Spleen (tissue), 7 donors: ENCODE measurements at regions not wholly inside any gene's neighbourhood (a gene's known extent, or its start where the extent isn't known, plus 50 kb on each side); places are given as distances from the start of the nearest gene placed in this dataset.
"Not testable (repeated sequence)": the region's sequence is repeated elsewhere in the genome, so short reads cannot be mapped to it uniquely, and the experiment has no call there.

Experiments used
- POLR2A ChIP-seq, 3 donors: fragments of 450-650 bp; IDR thresholded peaks; one replicate each; pipeline ENCODE4 v1.5.1; 2017; ENCODE audit warnings: antibody characterized with exemption in 3 of 3, mild to moderate bottlenecking in 1 of 3
- POLR2AphosphoS5 ChIP-seq, 3 donors: sonication (generic); formaldehyde crosslinking; IDR thresholded peaks; one replicate each; pipeline ENCODE4 v1.5.1; 2017; ENCODE audit warnings: antibody characterized with exemption in 3 of 3
- TF ChIP-seq, protein P1 (sequence below), 11 experiments: fragments of 200-600 bp in 7 of 11; fragments of 450-650 bp in 4 of 11; sonication (generic) in 4 of 11; IDR thresholded peaks in 8 of 11; conservative IDR thresholded peaks in 3 of 11; 1 replicate in 7 of 11; 2 replicates in 4 of 11; pipeline versions ENCODE4 v1.4.0 to v1.8.0; 2016 to 2021; ENCODE audit warnings: antibody characterized with exemption in 11 of 11, inconsistent platforms in 4 of 11, mild to moderate bottlenecking in 1 of 11
- donor health status: DM: no; HTN: no; CAD: no; lungs with moderate emphysema.
- donor health status: DM: no; HTN: no; CAD: no.
- donor health status: DM: no; HTN: no; CAD: no.

DNA sequence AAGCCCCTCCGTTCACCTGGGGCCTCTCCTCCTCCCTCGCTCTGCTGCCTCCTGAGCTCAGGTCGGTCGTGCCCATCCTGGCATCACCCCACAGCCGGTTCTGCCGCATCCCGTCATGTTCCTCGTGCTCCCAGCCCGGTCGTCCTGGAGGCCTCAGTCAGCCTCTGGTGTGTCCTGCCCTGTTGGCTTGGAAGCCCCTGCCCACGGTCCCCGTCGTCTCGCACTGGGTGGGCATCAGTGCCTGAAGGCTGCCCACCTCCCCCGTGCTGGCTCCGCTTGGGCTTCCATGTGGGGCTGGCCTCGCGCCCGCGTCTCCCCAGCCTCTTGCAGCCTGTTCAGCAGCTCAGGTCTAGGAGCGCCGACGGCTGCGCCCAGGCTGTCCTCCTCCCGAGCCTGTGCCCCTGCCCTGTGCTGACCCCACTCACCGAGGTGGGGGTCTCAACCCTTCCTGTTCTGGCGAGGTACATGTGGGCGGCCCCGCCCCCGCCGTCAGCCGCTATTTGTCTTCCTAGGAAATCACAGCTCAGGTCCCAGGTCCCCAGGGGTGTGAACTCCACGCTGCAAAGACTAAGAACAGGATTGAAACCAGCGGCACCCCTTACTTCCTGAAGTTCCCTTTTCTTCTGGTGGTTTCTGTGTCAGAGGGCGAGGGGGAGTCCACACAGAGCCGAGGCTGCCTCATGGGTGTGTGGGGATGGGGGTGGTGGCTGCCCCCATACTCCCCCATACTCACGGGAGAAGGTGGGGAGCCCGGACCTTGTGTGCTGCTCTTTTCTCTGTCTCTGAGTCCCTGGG lies 102.9 kb downstream of the TMEM121 start:
- TF ChIP-seq, protein P1, sequence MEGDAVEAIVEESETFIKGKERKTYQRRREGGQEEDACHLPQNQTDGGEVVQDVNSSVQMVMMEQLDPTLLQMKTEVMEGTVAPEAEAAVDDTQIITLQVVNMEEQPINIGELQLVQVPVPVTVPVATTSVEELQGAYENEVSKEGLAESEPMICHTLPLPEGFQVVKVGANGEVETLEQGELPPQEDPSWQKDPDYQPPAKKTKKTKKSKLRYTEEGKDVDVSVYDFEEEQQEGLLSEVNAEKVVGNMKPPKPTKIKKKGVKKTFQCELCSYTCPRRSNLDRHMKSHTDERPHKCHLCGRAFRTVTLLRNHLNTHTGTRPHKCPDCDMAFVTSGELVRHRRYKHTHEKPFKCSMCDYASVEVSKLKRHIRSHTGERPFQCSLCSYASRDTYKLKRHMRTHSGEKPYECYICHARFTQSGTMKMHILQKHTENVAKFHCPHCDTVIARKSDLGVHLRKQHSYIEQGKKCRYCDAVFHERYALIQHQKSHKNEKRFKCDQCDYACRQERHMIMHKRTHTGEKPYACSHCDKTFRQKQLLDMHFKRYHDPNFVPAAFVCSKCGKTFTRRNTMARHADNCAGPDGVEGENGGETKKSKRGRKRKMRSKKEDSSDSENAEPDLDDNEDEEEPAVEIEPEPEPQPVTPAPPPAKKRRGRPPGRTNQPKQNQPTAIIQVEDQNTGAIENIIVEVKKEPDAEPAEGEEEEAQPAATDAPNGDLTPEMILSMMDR (IDR thresholded peaks at IDR 0.05 in 8 of 11, conservative IDR thresholded peaks at IDR 0.05 in 3 of 11): not testable (repeated sequence)
- TF ChIP-seq POLR2AphosphoS5, POLR2A (IDR thresholded peaks at IDR 0.05): not testable (repeated sequence)
